NB4 (cell line): ENCODE measurements at regions not wholly inside any gene's neighbourhood (a gene's known extent, or its start where the extent isn't known, plus 50 kb on each side); places are given as distances from the start of the nearest gene placed in this dataset.
"Not testable (repeated sequence)": the region's sequence is repeated elsewhere in the genome, so short reads cannot be mapped to it uniquely, and the experiment has no call there.

Source experiments
- DNase-seq: peaks from one replicate; pipeline ENCODE4 v3.0.0; 2010; ENCODE audit warnings: low read depth
- H3K4me3 ChIP-seq: one replicate; pipeline ENCODE4 v1.5.1; 2011; ENCODE audit warnings: mild to moderate bottlenecking, low read depth, low read length, moderate library complexity
- MYC ChIP-seq: IDR thresholded peaks from 2 replicates; pipeline ENCODE4 v1.6.1; 2011; ENCODE audit warnings: low read depth, low read length
- POLR2A ChIP-seq: IDR thresholded peaks from 2 replicates; pipeline ENCODE4 v1.6.1; 2011; ENCODE audit warnings: mild to moderate bottlenecking; ENCODE audit not compliant: insufficient read length; ENCODE audit errors: extremely low read depth
- TF ChIP-seq, protein P1 (sequence below): IDR thresholded peaks from one replicate; pipeline ENCODE4 v1.5.1; 2012; ENCODE audit warnings: low read depth, low read length
- TF ChIP-seq, protein P2 (sequence below): IDR thresholded peaks from 2 replicates; pipeline ENCODE4 v1.6.1; 2011; ENCODE audit warnings: low read depth, low read length

GRCh38 chr13:48875047-48875446, 100.7 kb upstream of the FNDC3A start:
- no peak for DNase-seq
- TF ChIP-seq POLR2A (no peak), MYC (no peak)
- TF ChIP-seq, protein P1, sequence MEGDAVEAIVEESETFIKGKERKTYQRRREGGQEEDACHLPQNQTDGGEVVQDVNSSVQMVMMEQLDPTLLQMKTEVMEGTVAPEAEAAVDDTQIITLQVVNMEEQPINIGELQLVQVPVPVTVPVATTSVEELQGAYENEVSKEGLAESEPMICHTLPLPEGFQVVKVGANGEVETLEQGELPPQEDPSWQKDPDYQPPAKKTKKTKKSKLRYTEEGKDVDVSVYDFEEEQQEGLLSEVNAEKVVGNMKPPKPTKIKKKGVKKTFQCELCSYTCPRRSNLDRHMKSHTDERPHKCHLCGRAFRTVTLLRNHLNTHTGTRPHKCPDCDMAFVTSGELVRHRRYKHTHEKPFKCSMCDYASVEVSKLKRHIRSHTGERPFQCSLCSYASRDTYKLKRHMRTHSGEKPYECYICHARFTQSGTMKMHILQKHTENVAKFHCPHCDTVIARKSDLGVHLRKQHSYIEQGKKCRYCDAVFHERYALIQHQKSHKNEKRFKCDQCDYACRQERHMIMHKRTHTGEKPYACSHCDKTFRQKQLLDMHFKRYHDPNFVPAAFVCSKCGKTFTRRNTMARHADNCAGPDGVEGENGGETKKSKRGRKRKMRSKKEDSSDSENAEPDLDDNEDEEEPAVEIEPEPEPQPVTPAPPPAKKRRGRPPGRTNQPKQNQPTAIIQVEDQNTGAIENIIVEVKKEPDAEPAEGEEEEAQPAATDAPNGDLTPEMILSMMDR: no peak
- TF ChIP-seq, protein P2, sequence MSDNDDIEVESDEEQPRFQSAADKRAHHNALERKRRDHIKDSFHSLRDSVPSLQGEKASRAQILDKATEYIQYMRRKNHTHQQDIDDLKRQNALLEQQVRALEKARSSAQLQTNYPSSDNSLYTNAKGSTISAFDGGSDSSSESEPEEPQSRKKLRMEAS: no peak

DNA sequence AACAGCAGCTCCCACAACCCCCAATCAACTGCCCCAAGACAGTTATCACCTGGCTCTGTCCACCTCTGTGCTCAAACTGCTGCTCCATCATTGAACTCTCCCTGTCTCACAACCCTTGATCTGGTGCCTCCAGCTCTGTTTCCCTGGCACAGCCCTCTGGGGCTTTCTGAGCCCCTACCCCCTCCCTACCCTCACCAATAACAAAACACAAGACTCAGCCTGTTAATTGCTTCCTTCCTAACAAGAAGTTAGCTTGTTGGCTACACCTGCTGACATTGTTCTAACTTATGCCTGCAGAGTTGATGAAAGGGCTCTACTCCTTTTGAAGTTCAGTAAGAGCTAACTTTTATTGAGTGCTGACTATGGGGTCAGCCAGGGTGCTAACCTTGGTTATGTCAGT, 99.4 kb upstream of the FNDC3A start:
- TF ChIP-seq POLR2A (no peak), MYC (no peak)
- TF ChIP-seq, protein P2: no peak
- TF ChIP-seq, protein P1: no peak
- no peak overlapping the region for H3K4me3 ChIP-seq
- no peak for DNase-seq

More at GRCh38 chr13:48875047-48875446, 100.7 kb upstream of the FNDC3A start:
- no peak overlapping the region for H3K4me3 ChIP-seq

DNA sequence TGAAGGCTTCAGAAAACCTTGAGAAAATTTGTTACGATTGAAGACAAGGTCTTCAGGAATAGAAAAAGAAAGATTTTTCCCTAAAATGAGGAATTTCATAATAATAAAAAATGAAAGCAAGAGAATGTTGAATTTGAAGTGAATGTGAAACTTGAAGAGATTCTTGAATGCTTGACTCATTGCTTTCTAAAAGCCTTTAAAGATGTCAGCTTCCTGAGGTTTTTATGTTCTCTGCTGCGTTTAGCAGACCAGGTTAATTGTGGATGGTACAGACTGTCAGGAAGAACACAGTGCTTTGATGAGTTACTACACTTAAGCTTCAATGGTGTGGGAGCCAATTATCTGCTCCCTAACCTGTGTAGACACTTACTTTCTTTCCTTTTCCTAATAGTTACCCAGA, 96.3 kb upstream of the FNDC3A start:
- TF ChIP-seq, protein P2: no peak
- TF ChIP-seq, protein P1: no peak
- TF ChIP-seq MYC (no peak), POLR2A (no peak)
- H3K4me3 ChIP-seq: no peak overlapping the region
- DNase-seq: no peak

DNA sequence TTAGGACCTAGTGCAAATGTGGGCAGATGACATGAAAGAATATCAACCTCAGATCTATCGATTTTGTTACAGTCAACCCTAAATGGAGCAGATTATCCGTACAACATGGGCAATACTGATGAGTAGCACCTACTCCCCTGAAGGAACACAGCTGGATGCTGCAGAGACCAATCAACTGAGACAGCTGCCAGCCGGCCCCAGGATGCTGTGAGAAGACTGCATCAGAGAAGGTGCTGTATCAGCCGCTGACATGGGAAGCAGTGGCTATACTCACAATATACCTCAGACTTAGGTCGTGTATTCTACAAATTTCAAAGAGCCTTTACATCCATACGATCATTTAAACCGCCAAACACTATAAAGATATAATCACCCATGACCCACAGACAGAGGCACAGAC, 95.9 kb upstream of the FNDC3A start:
- TF ChIP-seq, protein P2: no peak
- TF ChIP-seq MYC (no peak), POLR2A (no peak)
- TF ChIP-seq, protein P1: no peak
- no peak for DNase-seq
- no peak overlapping the region for H3K4me3 ChIP-seq

DNA sequence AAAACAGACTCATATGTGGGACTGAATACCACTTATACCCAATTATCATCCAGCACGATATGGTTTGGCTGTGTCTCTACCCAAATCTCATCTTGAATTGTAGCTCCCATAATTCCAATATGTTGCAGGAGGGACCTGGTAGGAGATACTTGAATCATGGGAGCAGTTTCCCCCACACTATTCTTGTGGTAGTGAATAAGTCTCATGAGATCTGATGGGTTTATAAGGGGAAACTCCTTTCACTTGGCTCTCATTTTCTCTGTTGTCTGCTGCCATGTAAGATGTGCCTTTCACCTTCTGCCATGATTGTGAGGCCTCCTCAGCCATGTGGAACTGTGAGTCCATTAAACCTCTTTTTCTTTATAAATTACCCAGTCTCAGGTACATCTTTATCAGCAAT, 91.9 kb upstream of the FNDC3A start:
- not testable (repeated sequence) for DNase-seq, H3K4me3 ChIP-seq

DNA sequence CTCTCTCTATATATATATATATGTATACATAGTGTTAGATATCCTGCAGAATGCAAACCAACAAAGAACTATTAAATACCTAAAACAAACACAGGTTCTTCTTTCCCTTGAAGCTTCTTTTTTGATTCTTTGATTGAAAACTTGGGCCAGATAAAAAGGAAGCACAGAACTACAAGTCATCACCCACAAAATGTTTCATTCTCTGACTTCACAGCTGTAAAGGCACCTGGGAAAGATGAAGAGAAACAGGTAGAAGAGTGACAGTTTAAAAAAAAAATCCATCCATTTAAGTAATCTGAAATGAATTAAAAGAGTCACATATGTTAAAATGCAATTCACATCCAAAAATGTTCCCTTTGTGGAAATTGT, 90.7 kb upstream of the FNDC3A start:
- TF ChIP-seq POLR2A (no peak), MYC (no peak)
- TF ChIP-seq, protein P1: no peak
- TF ChIP-seq, protein P2: no peak
- DNase-seq: no peak
- no peak overlapping the region for H3K4me3 ChIP-seq
